H9 (cell line): ENCODE measurements at regions not wholly inside any gene's neighbourhood (a gene's known extent, or its start where the extent isn't known, plus 50 kb on each side); places are given as distances from the start of the nearest gene placed in this dataset.

Experiments used
- DNase-seq: peaks from one replicate; pipeline ENCODE4 v3.0.0-alpha.2; 2017
- H2AFZ ChIP-seq: one replicate; pipeline ENCODE4 v1.6.1; 2013; ENCODE audit warnings: mild to moderate bottlenecking, low read length, control low read depth, moderate library complexity
- H2AK5ac ChIP-seq: 2 replicates; pipeline ENCODE4 v1.6.1; 2013; ENCODE audit warnings: low read length, control low read depth, mixed read lengths; ENCODE audit not compliant: insufficient read length
- H2BK120ac ChIP-seq: one replicate; pipeline ENCODE4 v1.6.1; 2013; ENCODE audit warnings: low read depth, mild to moderate bottlenecking, low read length, control low read depth, inconsistent platforms; ENCODE audit not compliant: poor library complexity, severe bottlenecking
- H2BK12ac ChIP-seq: 2 replicates; pipeline ENCODE4 v1.6.1; 2013; ENCODE audit warnings: low read length, control low read depth, mixed read lengths, low read depth; ENCODE audit not compliant: insufficient read length
- H2BK15ac ChIP-seq: 2 replicates; pipeline ENCODE4 v1.6.1; 2013; ENCODE audit warnings: low read depth, low read length, control low read depth
- H2BK20ac ChIP-seq: one replicate; pipeline ENCODE4 v1.6.1; 2013; ENCODE audit warnings: low read depth, mild to moderate bottlenecking, low read length, control low read depth, inconsistent platforms; ENCODE audit not compliant: poor library complexity, severe bottlenecking
- H2BK5ac ChIP-seq: 2 replicates; pipeline ENCODE4 v1.6.1; 2013; ENCODE audit warnings: low read length, control low read depth, mixed read lengths; ENCODE audit not compliant: insufficient read length
- H3K14ac ChIP-seq: 2 replicates; pipeline ENCODE4 v1.6.1; 2013; ENCODE audit warnings: low read length, control low read depth; ENCODE audit not compliant: insufficient read depth
- H3K18ac ChIP-seq: 2 replicates; pipeline ENCODE4 v1.6.1; 2013; ENCODE audit warnings: low read depth, mild to moderate bottlenecking, mixed read lengths, low read length, control low read depth; ENCODE audit not compliant: insufficient read length
- H3K23ac ChIP-seq: 2 replicates; pipeline ENCODE4 v1.6.1; 2013; ENCODE audit warnings: low read length, control low read depth, mixed read lengths, low read depth; ENCODE audit not compliant: insufficient read length
- H3K23me2 ChIP-seq: 2 replicates; pipeline ENCODE4 v1.6.1; 2013; ENCODE audit warnings: low read depth, mild to moderate bottlenecking, mixed read lengths, low read length, control low read depth; ENCODE audit not compliant: insufficient read length, poor library complexity, severe bottlenecking
- H3K27ac ChIP-seq: 2 replicates; pipeline ENCODE4 v1.5.1; 2013; ENCODE audit warnings: low read length, control low read depth, mixed read lengths, low read depth; ENCODE audit not compliant: insufficient read length
- H3K27me3 ChIP-seq: 2 replicates; pipeline ENCODE4 v1.6.1; 2013; ENCODE audit warnings: low read length, control low read depth, inconsistent platforms; ENCODE audit not compliant: insufficient read depth
- H3K4ac ChIP-seq: 2 replicates; pipeline ENCODE4 v1.6.1; 2013; ENCODE audit warnings: low read depth, mild to moderate bottlenecking, control low read depth, inconsistent platforms, low read length, moderate library complexity
- H3K4me1 ChIP-seq: 2 replicates; pipeline ENCODE4 v1.6.1; 2013; ENCODE audit warnings: low read length, control low read depth, inconsistent platforms; ENCODE audit not compliant: insufficient read depth
- H3K4me2 ChIP-seq: 2 replicates; pipeline ENCODE4 v1.6.1; 2013; ENCODE audit warnings: low read length, control low read depth, mixed read lengths; ENCODE audit not compliant: insufficient read length, insufficient read depth
- H3K56ac ChIP-seq: 2 replicates; pipeline ENCODE4 v1.6.1; 2013; ENCODE audit warnings: low read depth, mild to moderate bottlenecking, mixed read lengths, low read length, control low read depth; ENCODE audit not compliant: insufficient read length
- H3K79me1 ChIP-seq: 2 replicates; pipeline ENCODE4 v1.6.1; 2013; ENCODE audit warnings: low read depth, mild to moderate bottlenecking, moderate library complexity, low read length, control low read depth, inconsistent platforms; ENCODE audit not compliant: insufficient read depth, poor library complexity, severe bottlenecking
- H3K79me2 ChIP-seq: 2 replicates; pipeline ENCODE4 v1.6.1; 2013; ENCODE audit warnings: low read length, control low read depth, inconsistent platforms; ENCODE audit not compliant: insufficient read depth
- H3K9ac ChIP-seq: 2 replicates; pipeline ENCODE4 v1.6.1; 2013; ENCODE audit warnings: low read length, control low read depth, mixed read lengths; ENCODE audit not compliant: insufficient read length; ENCODE audit errors: extremely low read depth
- H3K9me3 ChIP-seq: one replicate; pipeline ENCODE4 v1.6.1; 2013; ENCODE audit warnings: low read depth, low read length, inconsistent platforms; ENCODE audit not compliant: control insufficient read depth
- H3T11ph ChIP-seq: one replicate; pipeline ENCODE4 v1.6.1; 2013; ENCODE audit warnings: mild to moderate bottlenecking, low read length, control low read depth, inconsistent platforms
- H4K20me1 ChIP-seq: one replicate; pipeline ENCODE4 v1.6.1; 2013; ENCODE audit not compliant: control insufficient read depth, insufficient read length, insufficient read depth
- H4K5ac ChIP-seq: 2 replicates; pipeline ENCODE4 v1.6.1; 2013; ENCODE audit warnings: low read depth, mild to moderate bottlenecking, mixed read lengths, low read length, control low read depth; ENCODE audit not compliant: insufficient read length
- H4K8ac ChIP-seq: replicated peaks from 2 replicates; pipeline ENCODE4 v1.6.1; 2013; ENCODE audit warnings: low read length, control low read depth, mixed read lengths, low read depth; ENCODE audit not compliant: insufficient read length
- H4K91ac ChIP-seq: 2 replicates; pipeline ENCODE4 v1.6.1; 2013; ENCODE audit warnings: low read depth, mild to moderate bottlenecking, moderate library complexity, mixed read lengths, low read length, control low read depth; ENCODE audit not compliant: insufficient read length
- H3K27ac Mint-ChIP-seq, 3 experiments: 2 replicates in 2 of 3; 3 replicates in 1 of 3; pipeline ENCODE4 v1.8.0; 2020 to 2021; ENCODE audit warnings: mixed read lengths in 3 of 3, mild to moderate bottlenecking in 1 of 3, moderate library complexity in 1 of 3
- H3K27me3 Mint-ChIP-seq: 2 replicates; pipeline ENCODE4 v1.8.0; 2021; ENCODE audit warnings: low read depth, mild to moderate bottlenecking, moderate library complexity, mixed read lengths
- H3K36me3 Mint-ChIP-seq, 3 experiments: 2 replicates in 2 of 3; 3 replicates in 1 of 3; pipeline ENCODE4 v1.8.0; 2020 to 2021; ENCODE audit warnings: low read depth in 3 of 3, mixed read lengths in 3 of 3; ENCODE audit not compliant: insufficient read depth in 1 of 3
- H3K4me1 Mint-ChIP-seq, 2 experiments: 2 replicates each; pipeline ENCODE4 v1.8.0; 2020; ENCODE audit warnings: mixed read lengths in 2 of 2
- H3K4me3 Mint-ChIP-seq, 2 experiments: 2 replicates in 1 of 2; 3 replicates in 1 of 2; pipeline ENCODE4 v1.8.0; 2020 to 2021; ENCODE audit warnings: mild to moderate bottlenecking in 2 of 2, mixed read lengths in 2 of 2, moderate library complexity in 1 of 2
- H3K9me3 Mint-ChIP-seq, 2 experiments: 2 replicates in 1 of 2; 3 replicates in 1 of 2; pipeline ENCODE4 v1.8.0; 2020; ENCODE audit warnings: mild to moderate bottlenecking in 2 of 2, mixed read lengths in 2 of 2, moderate library complexity in 1 of 2
- CTCF ChIP-seq: fragments of 200-600 bp; sonication (generic); conservative IDR thresholded peaks from 3 replicates; pipeline ENCODE4 v1.8.0; 2021; ENCODE audit warnings: antibody characterized with exemption, mild to moderate bottlenecking
- WGBS: extraction: QIAGEN DNeasy Blood & Tissue Kit; methylation state at CpG from one replicate; pipeline ENCODE4 v1.1.7; 2013; ENCODE audit warnings: missing lambda C conversion rate, low lambda C conversion rate, mixed read lengths; ENCODE audit not compliant: insufficient read length; ENCODE audit errors: extremely low coverage; 5-methylcytosine and 5-hydroxymethylcytosine counted together

- no peak for DNase-seq
- no peak overlapping the region for H3K4me2 ChIP-seq
- no peak for TF ChIP-seq CTCF
These were observed 129.6 kb upstream of the CDH13 start for GRCh38 chr16:82497139-82497538.

More at GRCh38 chr16:82497139-82497538, 129.6 kb upstream of the CDH13 start:
- H3K18ac ChIP-seq: no peak overlapping the region
- H2BK15ac ChIP-seq: no peak overlapping the region
- H4K8ac ChIP-seq: no peak overlapping the region
- Mint-ChIP-seq H3K9me3 (no peaks in the 10 kb centered on the region), H3K27ac (no peak overlapping the region; a peak in 1 of 7 replicates), H3K4me1 (peaks cover 5 to 10% of the 10 kb centered on the region in 2 experiments; a peak in 3 of 4 replicates), H3K36me3 (no peaks in the 10 kb centered on the region), H3K4me3 (no peak overlapping the region), H3K27me3 (peaks cover 3% of the 10 kb centered on the region; the same call in 1 of the 2 replicates)
- no peaks in the 10 kb centered on the region for H3K79me1 ChIP-seq
- no peaks in the 10 kb centered on the region for H3K23me2 ChIP-seq
- no peaks in the 10 kb centered on the region for H3K9me3 ChIP-seq
- no peaks in the 10 kb centered on the region for H3K4me1 ChIP-seq
- WGBS: no CpG with 5 or more reads among the region's 4 CpGs
- H3K79me2 ChIP-seq: no peaks in the 10 kb centered on the region
- no peak overlapping the region for H3K56ac ChIP-seq
- no peak overlapping the region for H2BK12ac ChIP-seq
- H4K91ac ChIP-seq: no peak overlapping the region
- no peak overlapping the region for H4K5ac ChIP-seq
- no peak overlapping the region for H2AK5ac ChIP-seq
- H3K27me3 ChIP-seq: no peaks in the 10 kb centered on the region
- no peak overlapping the region for H2BK20ac ChIP-seq
- H3K23ac ChIP-seq: no peak overlapping the region
- no peak overlapping the region for H3K9ac ChIP-seq
- no peak overlapping the region for H2BK5ac ChIP-seq
- H3K14ac ChIP-seq: no peak overlapping the region
- no peak overlapping the region for H3K4ac ChIP-seq
- H2BK120ac ChIP-seq: no peak overlapping the region
- no peak overlapping the region for H3T11ph ChIP-seq
- no peak overlapping the region for H2AFZ ChIP-seq
- H3K27ac ChIP-seq: no peak overlapping the region
- H4K20me1 ChIP-seq: no peaks in the 10 kb centered on the region
